ENCODE measurements at regions not wholly inside any gene's neighbourhood (a gene's known extent, or its start where the extent isn't known, plus 50 kb on each side); places are given as distances from the start of the nearest gene placed in this dataset.
A peak's percentile ranks its signal among the peaks of the same experiment; 100 is the strongest.

- no peak overlapping the region for H3K4me3 ChIP-seq (replicated peaks; ENCODE audit: low read depth, low read length)
- TF ChIP-seq, protein P1, sequence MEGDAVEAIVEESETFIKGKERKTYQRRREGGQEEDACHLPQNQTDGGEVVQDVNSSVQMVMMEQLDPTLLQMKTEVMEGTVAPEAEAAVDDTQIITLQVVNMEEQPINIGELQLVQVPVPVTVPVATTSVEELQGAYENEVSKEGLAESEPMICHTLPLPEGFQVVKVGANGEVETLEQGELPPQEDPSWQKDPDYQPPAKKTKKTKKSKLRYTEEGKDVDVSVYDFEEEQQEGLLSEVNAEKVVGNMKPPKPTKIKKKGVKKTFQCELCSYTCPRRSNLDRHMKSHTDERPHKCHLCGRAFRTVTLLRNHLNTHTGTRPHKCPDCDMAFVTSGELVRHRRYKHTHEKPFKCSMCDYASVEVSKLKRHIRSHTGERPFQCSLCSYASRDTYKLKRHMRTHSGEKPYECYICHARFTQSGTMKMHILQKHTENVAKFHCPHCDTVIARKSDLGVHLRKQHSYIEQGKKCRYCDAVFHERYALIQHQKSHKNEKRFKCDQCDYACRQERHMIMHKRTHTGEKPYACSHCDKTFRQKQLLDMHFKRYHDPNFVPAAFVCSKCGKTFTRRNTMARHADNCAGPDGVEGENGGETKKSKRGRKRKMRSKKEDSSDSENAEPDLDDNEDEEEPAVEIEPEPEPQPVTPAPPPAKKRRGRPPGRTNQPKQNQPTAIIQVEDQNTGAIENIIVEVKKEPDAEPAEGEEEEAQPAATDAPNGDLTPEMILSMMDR (IDR thresholded peaks at IDR 0.05; ENCODE audit: low read length, missing control alignments), result no peak
- DNase-seq (ENCODE audit: low read depth), result no peak
Measured at GRCh38 chr10:121307411-121307980, 290.7 kb downstream of the FGFR2 start.

DNA sequence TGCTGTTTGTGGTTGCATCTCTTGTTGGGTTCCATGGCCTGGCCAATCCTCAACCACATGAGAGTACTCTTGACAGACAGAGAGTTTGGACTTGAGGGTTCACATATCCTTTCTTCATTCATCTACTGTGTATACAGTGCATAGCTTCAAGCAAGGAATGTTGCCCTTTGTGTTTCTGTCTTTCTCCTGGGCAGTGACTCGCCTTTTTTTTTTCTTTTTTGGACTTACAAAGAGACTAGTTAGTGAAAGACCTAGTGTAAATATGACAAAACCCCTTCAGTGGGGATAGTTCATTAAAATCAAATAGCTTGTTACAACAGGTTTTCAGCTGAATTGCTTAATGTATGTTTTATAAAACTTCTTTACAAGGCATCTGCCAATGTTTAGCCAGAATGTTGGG is 290.2 kb downstream of the FGFR2 start:
- DNase-seq (ENCODE audit: low read depth), result no peak
- TF ChIP-seq, protein P1 (IDR thresholded peaks at IDR 0.05; ENCODE audit: low read length, missing control alignments), result no peak
- H3K4me3 ChIP-seq (replicated peaks; ENCODE audit: low read depth, low read length), result no peak overlapping the region

GRCh38 chr10:121309164-121309563 is 289.1 kb downstream of the FGFR2 start:
- no peak overlapping the region for H3K4me3 ChIP-seq (replicated peaks; ENCODE audit: low read depth, low read length)
- no peak for DNase-seq (ENCODE audit: low read depth)
- TF ChIP-seq, protein P1 (IDR thresholded peaks at IDR 0.05; ENCODE audit: low read length, missing control alignments), result no peak

- no peak overlapping the region for H3K4me3 ChIP-seq (replicated peaks; ENCODE audit: low read depth, low read length)
- no peak for DNase-seq (ENCODE audit: low read depth)
- TF ChIP-seq, protein P1 (IDR thresholded peaks at IDR 0.05; ENCODE audit: low read length, missing control alignments), result no peak
Measured at GRCh38 chr10:121310151-121310711, 288.0 kb downstream of the FGFR2 start.

DNA sequence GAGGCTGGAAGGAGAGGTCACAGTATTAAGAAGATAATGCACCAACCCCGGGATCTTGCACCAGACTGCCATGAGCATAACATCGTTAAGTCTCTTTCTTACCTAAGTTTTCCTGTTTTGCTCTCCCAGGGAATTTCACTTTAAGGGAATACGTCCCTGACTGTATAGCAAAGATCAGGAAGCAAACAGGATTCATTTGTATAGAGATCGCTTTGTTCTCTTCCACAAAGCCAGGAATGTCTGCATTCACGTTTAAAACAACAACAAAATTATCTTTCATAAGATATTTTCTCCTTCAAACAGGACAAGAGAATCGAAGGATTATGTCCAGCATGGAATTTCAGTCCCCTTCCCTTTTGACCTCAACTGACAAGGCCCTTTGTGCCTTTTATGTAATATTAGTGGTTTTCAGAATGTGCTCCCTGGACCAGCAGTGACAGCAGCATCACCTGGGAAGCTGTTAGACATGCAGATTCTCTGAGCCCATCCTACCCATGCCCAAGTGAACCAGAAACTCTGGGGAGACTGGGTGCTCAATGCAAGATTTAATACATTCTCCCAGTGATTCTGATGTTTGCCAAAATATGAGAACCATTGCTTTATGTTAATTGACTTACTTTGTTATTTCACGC is 286.3 kb downstream of the FGFR2 start:
- no peak overlapping the region for H3K4me3 ChIP-seq (replicated peaks; ENCODE audit: low read depth, low read length)
- TF ChIP-seq, protein P1 (IDR thresholded peaks at IDR 0.05; ENCODE audit: low read length, missing control alignments), result no peak
- DNase-seq (ENCODE audit: low read depth), result no peak

DNA sequence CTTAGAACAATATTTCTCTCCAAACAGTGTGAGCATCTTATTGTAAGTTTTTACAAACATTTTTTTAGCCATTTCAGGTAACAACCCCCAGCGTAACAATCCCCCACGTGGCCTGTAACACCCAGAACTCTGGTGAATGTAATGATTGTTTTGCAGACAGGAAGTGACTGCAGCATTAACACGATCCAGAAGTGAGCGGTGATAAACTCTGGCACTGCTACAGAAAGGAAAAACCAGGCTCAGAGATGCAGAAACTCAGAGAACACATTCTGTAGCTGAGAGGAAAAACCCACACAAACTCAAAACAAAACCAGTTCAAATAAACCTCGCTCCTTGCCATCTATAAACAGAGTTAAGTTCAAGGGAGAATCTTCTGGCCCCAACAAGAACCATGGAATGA is 285.7 kb downstream of the FGFR2 start:
- DNase-seq (ENCODE audit: low read depth), result peak; percentile 1
- TF ChIP-seq, protein P1 (IDR thresholded peaks at IDR 0.05; ENCODE audit: low read length, missing control alignments), result no peak
- no peak overlapping the region for H3K4me3 ChIP-seq (replicated peaks; ENCODE audit: low read depth, low read length)
